ENCODE measurements at regions not wholly inside any gene's neighbourhood (a gene's known extent, or its start where the extent isn't known, plus 50 kb on each side); places are given as distances from the start of the nearest gene placed in this dataset.

DNA sequence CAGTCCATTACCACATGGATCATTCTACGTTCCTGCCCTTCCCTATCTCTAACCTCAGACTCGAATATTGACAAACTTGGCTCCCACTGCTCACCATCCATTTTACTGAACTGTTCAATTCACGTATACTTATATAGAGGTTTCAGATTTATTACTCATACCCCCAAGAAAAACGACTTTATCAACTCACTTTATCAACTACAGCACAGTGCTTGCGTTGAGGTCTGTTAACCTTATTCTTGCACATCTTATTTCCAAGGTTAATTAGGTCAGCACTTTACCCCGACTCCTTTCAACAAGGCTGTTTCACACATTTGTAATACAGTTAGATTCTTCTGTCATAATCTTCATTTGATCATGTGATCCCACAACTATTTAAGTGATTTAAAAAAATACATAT, 162.3 kb upstream of the AHR start:
- TF ChIP-seq, protein P1, sequence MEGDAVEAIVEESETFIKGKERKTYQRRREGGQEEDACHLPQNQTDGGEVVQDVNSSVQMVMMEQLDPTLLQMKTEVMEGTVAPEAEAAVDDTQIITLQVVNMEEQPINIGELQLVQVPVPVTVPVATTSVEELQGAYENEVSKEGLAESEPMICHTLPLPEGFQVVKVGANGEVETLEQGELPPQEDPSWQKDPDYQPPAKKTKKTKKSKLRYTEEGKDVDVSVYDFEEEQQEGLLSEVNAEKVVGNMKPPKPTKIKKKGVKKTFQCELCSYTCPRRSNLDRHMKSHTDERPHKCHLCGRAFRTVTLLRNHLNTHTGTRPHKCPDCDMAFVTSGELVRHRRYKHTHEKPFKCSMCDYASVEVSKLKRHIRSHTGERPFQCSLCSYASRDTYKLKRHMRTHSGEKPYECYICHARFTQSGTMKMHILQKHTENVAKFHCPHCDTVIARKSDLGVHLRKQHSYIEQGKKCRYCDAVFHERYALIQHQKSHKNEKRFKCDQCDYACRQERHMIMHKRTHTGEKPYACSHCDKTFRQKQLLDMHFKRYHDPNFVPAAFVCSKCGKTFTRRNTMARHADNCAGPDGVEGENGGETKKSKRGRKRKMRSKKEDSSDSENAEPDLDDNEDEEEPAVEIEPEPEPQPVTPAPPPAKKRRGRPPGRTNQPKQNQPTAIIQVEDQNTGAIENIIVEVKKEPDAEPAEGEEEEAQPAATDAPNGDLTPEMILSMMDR (IDR thresholded peaks at IDR 0.05 in 2 of 3, conservative IDR thresholded peaks at IDR 0.05 in 1 of 3; ENCODE audit: borderline replicate concordance in 1 of 3, insufficient read depth in 1 of 3, low read depth in 2 of 3, low read length in 2 of 3), result no peak
- TF ChIP-seq SRF (IDR thresholded peaks at IDR 0.05; ENCODE audit: low read depth) (no peak), CBX3 (IDR thresholded peaks at IDR 0.05; ENCODE audit: low read depth) (no peak), SIN3A (IDR thresholded peaks at IDR 0.05; ENCODE audit: low read depth) (no peak), RAD21 (IDR thresholded peaks at IDR 0.05; ENCODE audit: low read depth) (no peak)

Data from HCT116 (cell line).